ENCODE measurements at regions not wholly inside any gene's neighbourhood (a gene's known extent, or its start where the extent isn't known, plus 50 kb on each side); places are given as distances from the start of the nearest gene placed in this dataset.

DNA sequence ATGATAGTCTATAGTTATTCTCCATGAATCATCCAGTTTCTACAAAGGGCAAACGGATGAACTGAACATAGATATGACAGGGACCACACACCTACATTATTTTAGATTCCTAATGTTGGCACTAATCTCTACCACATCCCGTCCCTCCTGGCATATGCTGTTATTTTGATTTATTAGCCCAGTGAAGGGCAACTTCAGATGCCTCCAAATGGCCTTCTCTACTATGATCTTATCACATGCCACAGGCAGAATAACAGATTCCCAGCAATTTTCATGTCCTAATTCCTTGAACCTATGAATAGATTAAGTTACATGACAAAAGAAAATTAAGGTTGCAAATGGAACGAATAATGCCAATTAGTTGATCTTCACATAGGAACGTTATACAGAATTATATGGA lies 474.7 kb downstream of the ANKRD7 start:
- TF ChIP-seq, protein P1, sequence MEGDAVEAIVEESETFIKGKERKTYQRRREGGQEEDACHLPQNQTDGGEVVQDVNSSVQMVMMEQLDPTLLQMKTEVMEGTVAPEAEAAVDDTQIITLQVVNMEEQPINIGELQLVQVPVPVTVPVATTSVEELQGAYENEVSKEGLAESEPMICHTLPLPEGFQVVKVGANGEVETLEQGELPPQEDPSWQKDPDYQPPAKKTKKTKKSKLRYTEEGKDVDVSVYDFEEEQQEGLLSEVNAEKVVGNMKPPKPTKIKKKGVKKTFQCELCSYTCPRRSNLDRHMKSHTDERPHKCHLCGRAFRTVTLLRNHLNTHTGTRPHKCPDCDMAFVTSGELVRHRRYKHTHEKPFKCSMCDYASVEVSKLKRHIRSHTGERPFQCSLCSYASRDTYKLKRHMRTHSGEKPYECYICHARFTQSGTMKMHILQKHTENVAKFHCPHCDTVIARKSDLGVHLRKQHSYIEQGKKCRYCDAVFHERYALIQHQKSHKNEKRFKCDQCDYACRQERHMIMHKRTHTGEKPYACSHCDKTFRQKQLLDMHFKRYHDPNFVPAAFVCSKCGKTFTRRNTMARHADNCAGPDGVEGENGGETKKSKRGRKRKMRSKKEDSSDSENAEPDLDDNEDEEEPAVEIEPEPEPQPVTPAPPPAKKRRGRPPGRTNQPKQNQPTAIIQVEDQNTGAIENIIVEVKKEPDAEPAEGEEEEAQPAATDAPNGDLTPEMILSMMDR (IDR thresholded peaks at IDR 0.05): no peak
- Mint-ChIP-seq H3K9me3 (no peaks in the 10 kb centered on the region), H3K36me3 (ENCODE audit: low read depth) (no peaks in the 10 kb centered on the region), H3K4me3 (no peak overlapping the region), H3K27ac (no peak overlapping the region), H3K27me3 (no peaks in the 10 kb centered on the region), H3K4me1 (no peaks in the 10 kb centered on the region)
- CTCF ChIA-PET: no interaction called here
- no peak for ATAC-seq (ENCODE audit: low read depth)
- POLR2A ChIA-PET: no interaction called here
- DNase-seq: no peak
- intact Hi-C loops (cut with micrococcal nuclease): no loop called here

DNA sequence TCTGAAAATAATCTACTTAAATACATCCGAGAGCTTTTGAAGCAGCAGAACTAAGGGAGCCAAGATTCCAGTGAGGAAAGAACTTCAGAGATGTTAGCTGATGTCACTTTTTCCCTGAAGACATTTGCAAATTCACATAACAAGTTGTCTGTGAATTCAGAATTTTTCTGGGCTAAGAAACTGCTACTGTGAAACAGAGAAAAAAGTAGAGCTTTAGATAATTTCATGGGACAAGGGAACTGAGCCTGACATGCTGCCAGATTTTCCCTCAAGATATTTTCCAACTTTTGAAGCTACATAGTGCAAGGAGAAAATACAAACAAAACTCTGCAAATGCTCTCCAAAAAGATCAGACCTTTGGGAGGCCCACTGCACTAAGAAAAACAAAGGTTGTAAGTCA lies 484.2 kb downstream of the ANKRD7 start:
- TF ChIP-seq, protein P1 (IDR thresholded peaks at IDR 0.05): no peak
- DNase-seq (no peak), ATAC-seq (ENCODE audit: low read depth) (no peak)
- H3K36me3 Mint-ChIP-seq (ENCODE audit: low read depth): no peaks in the 10 kb centered on the region
- POLR2A ChIA-PET: no interaction called here
- H3K4me3 Mint-ChIP-seq: no peak overlapping the region
- no peak overlapping the region for H3K27ac Mint-ChIP-seq
- no peaks in the 10 kb centered on the region for H3K9me3 Mint-ChIP-seq
- intact Hi-C loops (cut with micrococcal nuclease): no loop called here
- no peaks in the 10 kb centered on the region for H3K27me3 Mint-ChIP-seq
- H3K4me1 Mint-ChIP-seq: no peaks in the 10 kb centered on the region
- CTCF ChIA-PET: no interaction called here

DNA sequence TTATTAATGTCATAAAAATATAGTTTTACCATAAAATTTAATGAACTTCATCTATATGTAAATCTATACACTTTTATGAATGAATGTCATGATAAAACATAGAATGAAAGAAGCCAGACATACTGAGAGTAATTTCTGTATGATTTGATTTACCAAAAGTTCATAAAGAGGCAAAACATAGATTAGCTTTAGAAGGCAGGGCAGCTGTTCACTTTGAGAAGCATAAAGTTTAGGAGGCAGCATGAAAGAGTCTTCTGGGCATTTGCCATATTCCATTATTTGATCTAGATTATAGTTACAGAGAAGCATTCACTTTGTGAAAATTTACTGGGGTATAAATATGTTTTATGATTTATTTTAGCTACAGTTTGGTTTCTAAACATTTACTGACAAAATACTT lies 487.2 kb downstream of the ANKRD7 start:
- no peak for DNase-seq
- POLR2A ChIA-PET: no interaction called here
- no peaks in the 10 kb centered on the region for H3K9me3 Mint-ChIP-seq
- H3K4me3 Mint-ChIP-seq: no peak overlapping the region
- H3K27ac Mint-ChIP-seq: no peak overlapping the region
- intact Hi-C loops (cut with micrococcal nuclease): no loop called here
- no peaks in the 10 kb centered on the region for H3K36me3 Mint-ChIP-seq (ENCODE audit: low read depth)
- TF ChIP-seq, protein P1 (IDR thresholded peaks at IDR 0.05): no peak
- CTCF ChIA-PET: no interaction called here
- ATAC-seq (ENCODE audit: low read depth): no peak
- no peaks in the 10 kb centered on the region for H3K27me3 Mint-ChIP-seq
- H3K4me1 Mint-ChIP-seq: no peaks in the 10 kb centered on the region

DNA sequence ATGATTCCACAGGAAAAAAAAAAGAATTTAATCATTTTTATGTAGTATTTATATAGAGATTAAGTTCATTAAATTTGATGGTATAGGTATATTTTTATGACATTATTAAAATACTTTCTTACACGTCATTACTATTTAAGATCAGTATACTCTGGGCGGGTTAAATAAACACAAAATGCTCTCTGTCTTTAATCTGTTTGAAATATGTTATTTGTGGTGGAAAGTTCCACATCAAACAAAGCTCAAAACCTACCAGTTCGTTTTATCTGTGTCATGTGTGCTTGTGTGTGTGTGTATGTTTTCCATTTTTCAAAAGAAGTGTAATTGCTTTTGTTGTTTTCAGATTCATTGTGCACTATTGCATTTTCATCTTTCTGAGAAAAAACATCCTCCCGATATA lies 488.5 kb downstream of the ANKRD7 start:
- POLR2A ChIA-PET: no interaction called here
- Mint-ChIP-seq H3K9me3 (no peaks in the 10 kb centered on the region), H3K27ac (no peak overlapping the region), H3K36me3 (ENCODE audit: low read depth) (no peaks in the 10 kb centered on the region), H3K4me3 (no peak overlapping the region), H3K4me1 (no peaks in the 10 kb centered on the region), H3K27me3 (no peaks in the 10 kb centered on the region)
- CTCF ChIA-PET: no interaction called here
- no peak for ATAC-seq (ENCODE audit: low read depth)
- intact Hi-C loops (cut with micrococcal nuclease): no loop called here
- no peak for DNase-seq
- TF ChIP-seq, protein P1 (IDR thresholded peaks at IDR 0.05): no peak

DNA sequence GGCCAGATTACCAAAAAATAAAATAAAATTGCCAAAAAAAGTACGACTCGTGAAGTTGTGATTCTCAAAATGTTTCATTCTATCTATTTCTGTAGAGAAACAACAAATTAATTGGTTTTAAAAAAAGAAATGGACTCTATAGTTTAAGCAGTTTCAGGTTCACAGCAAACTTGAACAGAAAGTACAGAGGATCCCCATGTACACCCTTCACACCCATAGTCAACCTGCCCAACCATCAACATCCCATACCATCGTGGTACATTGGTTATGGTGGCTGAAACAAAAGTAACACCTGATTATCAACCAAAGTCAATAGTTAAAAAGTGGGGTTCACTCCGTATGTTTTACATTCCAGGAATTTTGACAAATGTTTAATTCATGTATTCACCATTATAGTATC lies 496.1 kb downstream of the ANKRD7 start:
- no peak for ATAC-seq (ENCODE audit: low read depth)
- no peaks in the 10 kb centered on the region for H3K4me1 Mint-ChIP-seq
- CTCF ChIA-PET: no interaction called here
- TF ChIP-seq, protein P1 (IDR thresholded peaks at IDR 0.05): no peak
- no peak overlapping the region for H3K27ac Mint-ChIP-seq
- no peak for DNase-seq
- H3K9me3 Mint-ChIP-seq: no peaks in the 10 kb centered on the region
- intact Hi-C loops (cut with micrococcal nuclease): no loop called here
- POLR2A ChIA-PET: no interaction called here
- no peaks in the 10 kb centered on the region for H3K27me3 Mint-ChIP-seq
- H3K36me3 Mint-ChIP-seq (ENCODE audit: low read depth): no peaks in the 10 kb centered on the region
- H3K4me3 Mint-ChIP-seq: no peak overlapping the region
